HCT116 (cell line): ENCODE measurements at regions not wholly inside any gene's neighbourhood (a gene's known extent, or its start where the extent isn't known, plus 50 kb on each side); places are given as distances from the start of the nearest gene placed in this dataset.

Experiments used
- POLR2AphosphoS5 ChIP-seq: IDR thresholded peaks from 2 replicates; pipeline ENCODE4 v1.6.1; 2011; ENCODE audit warnings: mild to moderate bottlenecking, low read depth, low read length, moderate library complexity
- TF ChIP-seq, protein P1 (sequence below), 3 experiments: fragments of 200-600 bp in 1 of 3; sonication (generic) in 1 of 3; IDR thresholded peaks in 2 of 3; conservative IDR thresholded peaks in 1 of 3; 2 replicates each; pipeline ENCODE4 v1.5.1; 2012 to 2017; ENCODE audit warnings: low read depth in 2 of 3, low read length in 2 of 3, antibody characterized with exemption in 1 of 3, borderline replicate concordance in 1 of 3, control low read depth in 1 of 3, mild to moderate bottlenecking in 1 of 3, mixed read lengths in 1 of 3, mixed run types in 1 of 3, moderate library complexity in 1 of 3; ENCODE audit not compliant: insufficient read depth in 1 of 3

- no peak for TF ChIP-seq POLR2AphosphoS5
- TF ChIP-seq, protein P1, sequence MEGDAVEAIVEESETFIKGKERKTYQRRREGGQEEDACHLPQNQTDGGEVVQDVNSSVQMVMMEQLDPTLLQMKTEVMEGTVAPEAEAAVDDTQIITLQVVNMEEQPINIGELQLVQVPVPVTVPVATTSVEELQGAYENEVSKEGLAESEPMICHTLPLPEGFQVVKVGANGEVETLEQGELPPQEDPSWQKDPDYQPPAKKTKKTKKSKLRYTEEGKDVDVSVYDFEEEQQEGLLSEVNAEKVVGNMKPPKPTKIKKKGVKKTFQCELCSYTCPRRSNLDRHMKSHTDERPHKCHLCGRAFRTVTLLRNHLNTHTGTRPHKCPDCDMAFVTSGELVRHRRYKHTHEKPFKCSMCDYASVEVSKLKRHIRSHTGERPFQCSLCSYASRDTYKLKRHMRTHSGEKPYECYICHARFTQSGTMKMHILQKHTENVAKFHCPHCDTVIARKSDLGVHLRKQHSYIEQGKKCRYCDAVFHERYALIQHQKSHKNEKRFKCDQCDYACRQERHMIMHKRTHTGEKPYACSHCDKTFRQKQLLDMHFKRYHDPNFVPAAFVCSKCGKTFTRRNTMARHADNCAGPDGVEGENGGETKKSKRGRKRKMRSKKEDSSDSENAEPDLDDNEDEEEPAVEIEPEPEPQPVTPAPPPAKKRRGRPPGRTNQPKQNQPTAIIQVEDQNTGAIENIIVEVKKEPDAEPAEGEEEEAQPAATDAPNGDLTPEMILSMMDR (IDR thresholded peaks at IDR 0.05 in 2 of 3, conservative IDR thresholded peaks at IDR 0.05 in 1 of 3; ENCODE audit: borderline replicate concordance in 1 of 3, insufficient read depth in 1 of 3, low read depth in 2 of 3, low read length in 2 of 3): no peak
Observed at GRCh38 chr3:175902226-175902625, 1043.1 kb downstream of the NAALADL2 start.
